SW 1271 (cell line): ENCODE measurements at regions not wholly inside any gene's neighbourhood (a gene's known extent, or its start where the extent isn't known, plus 50 kb on each side); places are given as distances from the start of the nearest gene placed in this dataset.
"Not testable (repeated sequence)": the region's sequence is repeated elsewhere in the genome, so short reads cannot be mapped to it uniquely, and the experiment has no call there.

Experiments
- DNase-seq, 2 experiments: peaks; one replicate each; lab custom pipeline; 2025; lab: John Stamatoyannopoulos, UW

- no peak for DNase-seq
These were observed 87.7 kb downstream of the UTP18 start for GRCh38 chr17:51347851-51348584.

DNA sequence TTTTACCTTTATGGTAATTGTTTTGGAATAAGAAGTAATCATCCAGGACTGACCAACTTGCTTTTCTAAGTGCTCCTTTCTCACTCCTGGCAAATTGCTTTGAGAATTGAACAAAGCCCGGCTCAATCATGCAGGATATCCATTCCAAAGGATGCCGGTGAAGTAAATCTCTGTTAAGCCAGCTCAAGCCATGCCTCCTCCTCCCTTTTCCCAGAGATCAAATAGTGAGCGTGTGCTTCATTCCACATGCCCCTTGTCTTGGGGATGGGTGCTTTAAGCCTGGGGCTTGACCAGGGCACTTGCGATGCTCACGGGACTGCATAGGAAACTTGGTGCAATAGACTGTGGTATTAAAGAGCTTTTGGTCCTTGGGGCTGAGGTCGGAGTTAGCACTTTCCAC is 90.7 kb downstream of the UTP18 start:
- DNase-seq = no peak

DNA sequence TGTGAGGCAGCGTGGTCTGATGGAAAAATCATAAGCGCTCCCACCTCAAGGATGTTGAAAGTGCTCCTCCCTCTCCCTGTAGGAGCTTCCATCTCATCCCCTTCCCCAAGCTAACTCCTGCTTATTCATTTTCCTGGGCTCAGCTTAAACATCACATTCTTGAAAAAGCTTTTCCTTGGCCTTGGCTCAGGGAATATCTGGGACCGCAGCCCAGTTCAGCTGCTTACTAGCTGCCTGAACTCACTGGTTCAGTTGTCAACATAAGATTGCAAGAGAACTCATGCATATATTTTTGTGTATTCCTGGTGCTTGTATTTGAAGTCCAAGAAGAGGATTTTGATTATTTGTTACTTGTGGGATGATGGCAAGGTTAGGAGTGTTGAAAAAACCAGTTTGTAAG is 91.5 kb downstream of the UTP18 start:
- DNase-seq = no peak

GRCh38 chr17:51352798-51353197 is 92.5 kb downstream of the UTP18 start:
- no peak for DNase-seq

DNA sequence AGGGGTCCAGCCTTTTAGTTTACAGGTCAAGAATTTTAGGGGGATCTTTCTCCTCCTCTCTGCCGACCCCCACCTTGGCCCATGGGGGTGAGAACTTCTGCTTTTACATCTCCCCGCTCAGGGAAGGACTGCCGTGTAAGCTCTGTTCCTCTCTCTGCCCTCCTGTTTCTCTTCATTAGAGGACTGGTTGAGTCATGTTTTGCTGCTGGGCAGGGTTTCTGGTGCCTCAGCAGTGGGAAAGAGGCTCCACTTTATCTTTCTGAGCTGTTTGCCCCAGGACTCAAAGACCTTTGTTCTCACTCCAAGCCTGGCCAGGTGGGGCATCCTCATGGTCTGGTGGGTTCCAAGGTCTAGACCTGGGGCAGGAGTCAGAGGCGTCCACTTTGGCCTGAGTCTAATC is 93.0 kb downstream of the UTP18 start:
- no peak for DNase-seq

DNA sequence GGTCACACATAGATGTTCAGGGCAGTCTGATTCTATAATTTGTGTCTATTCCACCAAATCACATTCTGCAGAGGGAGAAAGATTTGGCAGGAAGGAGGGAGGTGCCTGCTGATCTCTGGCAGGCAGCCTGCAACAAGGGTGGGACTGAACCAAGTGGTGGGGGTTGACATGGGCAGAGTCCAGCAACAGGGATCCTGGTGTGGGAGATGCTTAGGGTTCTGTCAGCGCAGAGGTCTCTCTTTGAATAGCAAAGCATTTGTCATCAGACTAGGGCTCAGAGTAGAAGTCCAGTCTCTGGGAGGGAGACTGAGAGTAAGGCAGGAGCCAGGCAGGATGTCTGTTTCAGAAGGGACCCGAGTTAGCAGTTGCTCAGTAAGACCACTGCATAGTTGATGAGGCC is 94.6 kb downstream of the UTP18 start:
- no peak for DNase-seq

DNA sequence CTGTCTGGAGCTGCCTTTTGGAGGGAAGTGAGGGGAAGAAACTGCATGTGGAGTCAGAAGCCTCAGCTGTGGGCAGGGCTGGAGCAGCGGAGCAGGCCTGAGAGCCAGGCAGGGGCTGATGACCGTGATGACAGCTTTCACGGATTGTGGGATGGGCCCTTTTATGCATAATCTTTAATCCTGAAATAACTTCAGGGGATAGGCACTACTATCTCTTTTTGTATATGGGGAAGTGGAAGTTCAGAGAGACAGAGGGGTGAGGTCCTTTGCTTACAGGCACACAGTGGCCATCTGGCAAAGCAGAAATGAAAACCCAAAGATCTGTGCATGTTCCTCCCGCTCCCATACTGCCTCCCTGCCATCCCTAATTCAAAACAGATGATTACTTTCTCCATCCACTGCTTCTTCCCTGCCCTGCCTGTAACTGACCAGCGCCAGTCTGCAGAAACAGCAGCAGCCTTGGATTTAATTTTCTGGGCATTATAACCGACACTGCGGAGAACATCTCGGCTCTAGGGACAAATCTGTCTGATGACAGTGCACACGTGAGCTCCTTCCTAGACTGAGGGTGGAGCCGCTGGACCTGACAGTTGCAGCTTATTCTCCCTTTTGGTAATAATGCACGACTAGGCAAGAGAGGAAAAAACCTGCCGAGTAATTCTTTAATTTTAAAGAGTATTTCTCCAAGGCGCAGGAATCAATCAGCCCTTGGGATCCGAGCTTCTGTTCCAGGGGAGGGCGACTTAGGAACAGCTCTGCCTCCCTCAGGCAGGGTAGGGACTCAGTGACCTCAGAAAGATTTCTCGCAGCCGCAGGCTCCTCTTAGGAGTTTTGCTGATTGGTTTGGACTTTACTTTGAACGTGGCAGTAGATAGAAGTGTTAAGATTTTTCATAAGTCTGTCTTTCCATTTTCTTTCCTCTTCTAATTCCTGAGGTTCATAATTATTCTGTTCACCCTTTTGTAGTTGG is 95.4 kb downstream of the UTP18 start:
- DNase-seq = no peak

- DNase-seq = no peak
These were observed 98.7 kb downstream of the UTP18 start for GRCh38 chr17:51359055-51359454.

DNA sequence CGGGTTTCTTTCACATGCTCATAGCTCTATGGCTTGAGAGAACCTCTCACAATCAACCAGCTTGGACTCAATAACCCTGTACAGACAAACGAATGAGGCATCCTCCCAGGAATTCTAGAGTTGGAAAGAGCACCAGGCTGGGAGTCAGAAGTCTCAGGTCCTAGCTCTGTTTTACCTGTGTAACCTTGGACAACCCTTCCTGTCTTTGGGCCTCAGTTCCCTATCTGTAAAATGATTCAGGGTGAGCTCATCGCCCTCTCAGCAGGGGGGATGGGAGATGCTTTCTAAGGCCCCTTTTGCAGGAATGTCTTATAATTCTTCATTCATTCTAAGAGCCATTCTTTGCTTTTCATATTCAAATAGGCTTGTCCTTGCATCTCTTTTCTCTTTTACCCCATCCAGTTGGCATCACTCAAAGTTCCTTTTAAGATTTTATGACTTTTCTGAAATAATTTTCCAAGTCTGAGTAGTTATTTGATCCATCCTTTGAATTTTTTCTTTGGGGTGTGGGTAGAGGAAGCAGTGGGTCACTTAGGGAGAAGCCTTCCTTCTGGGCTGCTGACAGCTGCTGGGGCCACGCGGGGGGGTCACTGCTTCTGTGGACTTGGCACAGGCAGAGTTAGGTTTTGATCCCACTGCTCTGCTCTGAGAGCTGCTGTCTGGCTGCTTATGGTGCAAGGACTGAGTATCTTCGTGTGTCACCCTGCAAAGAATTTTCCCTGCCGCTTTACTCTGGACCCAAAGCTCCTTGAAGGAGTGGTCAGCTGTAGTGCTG is 102.7 kb downstream of the UTP18 start:
- DNase-seq = no peak

GRCh38 chr17:51365090-51365489 is 104.7 kb downstream of the UTP18 start:
- no peak for DNase-seq

DNA sequence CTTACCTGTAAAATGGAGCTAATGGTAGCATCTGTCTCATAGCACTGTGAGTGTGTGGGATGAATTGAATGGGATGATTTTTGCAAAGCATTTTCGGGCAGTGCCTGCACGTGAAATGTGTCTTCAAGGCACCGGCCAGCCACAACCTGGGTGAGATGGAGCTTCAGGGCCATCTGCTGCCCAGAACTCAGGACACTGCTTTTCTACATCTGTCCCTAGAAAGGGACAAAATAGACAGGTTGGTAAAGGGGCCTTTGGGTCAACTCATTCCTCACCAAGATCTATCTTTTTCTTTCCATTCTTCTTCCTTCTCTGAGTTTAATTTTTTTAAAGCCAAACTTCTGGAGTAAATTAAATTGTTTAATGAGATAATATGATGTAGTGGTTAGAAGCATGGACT is 106.5 kb downstream of the UTP18 start:
- no peak for DNase-seq

DNA sequence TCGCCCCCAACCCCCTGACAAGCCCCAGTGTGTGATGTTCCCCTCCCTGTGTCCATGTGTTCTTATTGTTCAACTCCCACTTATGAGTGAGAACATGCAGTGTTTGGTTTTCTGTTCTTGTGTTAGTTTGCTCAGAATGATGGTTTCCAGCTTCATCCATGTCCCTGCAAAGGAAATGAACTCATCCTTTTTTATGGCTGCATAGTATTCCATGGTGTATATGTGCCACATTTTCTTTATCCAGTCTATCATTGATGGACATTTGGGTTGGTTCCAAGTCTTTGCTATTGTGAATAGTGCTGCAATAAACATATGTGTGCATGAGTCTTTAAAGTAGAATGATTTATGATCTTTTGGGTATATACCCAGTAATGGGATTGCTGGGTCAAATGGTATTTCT is 107.5 kb downstream of the UTP18 start:
- not testable (repeated sequence) for DNase-seq

GRCh38 chr17:51371732-51372151 is 111.4 kb downstream of the UTP18 start:
- peak in 1 of 2 experiments; percentile 48 for DNase-seq

- peak in 1 of 2 experiments; percentile 12 for DNase-seq
These were observed 112.1 kb downstream of the UTP18 start for GRCh38 chr17:51372345-51373004.

- DNase-seq = no peak
These were observed 113.3 kb downstream of the UTP18 start for GRCh38 chr17:51373489-51374152.

DNA sequence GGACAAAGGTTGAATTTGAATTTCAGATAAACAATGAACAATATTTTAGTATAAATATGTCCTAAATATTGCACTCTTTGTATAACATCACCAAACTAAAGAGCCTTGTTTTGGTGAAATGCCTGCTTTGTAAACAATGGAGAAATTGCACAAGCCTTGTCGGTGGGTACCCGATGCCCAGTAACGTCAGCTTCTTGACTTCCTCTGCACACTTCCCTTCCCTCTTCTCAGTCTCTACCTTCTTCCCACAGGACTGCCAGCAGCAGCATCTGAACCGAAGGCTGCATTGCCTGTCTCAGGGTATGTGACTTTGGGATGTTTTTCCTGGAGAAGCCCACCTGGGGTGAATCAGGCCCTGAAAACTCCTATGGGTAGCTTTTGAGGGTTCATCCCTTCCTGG is 113.9 kb downstream of the UTP18 start:
- no peak for DNase-seq

GRCh38 chr17:51375771-51376170 is 115.4 kb downstream of the UTP18 start:
- no peak for DNase-seq

GRCh38 chr17:51376739-51377138 is 116.4 kb downstream of the UTP18 start:
- DNase-seq = no peak

DNA sequence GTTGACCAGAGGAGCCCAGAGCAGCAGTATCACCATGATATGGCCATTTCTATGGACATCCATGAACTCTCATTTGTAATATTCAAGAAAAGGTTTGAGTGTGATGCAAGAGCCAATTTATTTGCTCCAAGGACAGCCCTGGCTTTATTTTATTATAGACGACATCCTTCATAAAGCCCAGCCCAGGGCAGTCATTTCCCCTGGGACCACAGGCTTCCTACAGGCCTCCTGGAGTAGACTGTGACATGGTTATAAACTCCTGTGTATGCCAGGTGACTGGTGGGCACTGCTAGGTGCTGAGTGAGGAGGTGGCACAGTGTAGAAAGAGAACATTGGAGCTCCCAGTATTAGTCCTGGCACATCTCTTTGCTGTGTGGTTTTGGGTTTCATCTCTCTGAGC is 120.9 kb downstream of the UTP18 start:
- no peak for DNase-seq

DNA sequence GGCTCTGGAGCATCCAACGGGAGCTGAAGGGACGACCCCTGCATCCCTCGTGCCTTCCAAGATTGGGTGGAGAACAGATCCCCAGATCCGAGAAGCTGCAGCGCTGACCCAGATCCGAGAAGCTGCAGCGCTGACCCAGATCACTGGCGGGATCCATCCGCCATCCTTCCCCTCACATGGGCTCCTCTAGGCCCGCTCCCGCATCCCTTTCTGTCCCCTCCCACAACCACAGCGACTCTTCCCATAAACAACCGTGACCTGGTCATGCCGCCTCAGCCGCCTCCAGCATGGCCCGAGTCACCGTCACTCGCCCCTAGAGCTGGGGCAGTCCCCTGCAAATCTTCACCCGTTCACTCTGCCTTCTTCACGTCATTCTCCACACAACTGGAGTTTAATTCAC is 124.9 kb downstream of the UTP18 start:
- DNase-seq = no peak

DNA sequence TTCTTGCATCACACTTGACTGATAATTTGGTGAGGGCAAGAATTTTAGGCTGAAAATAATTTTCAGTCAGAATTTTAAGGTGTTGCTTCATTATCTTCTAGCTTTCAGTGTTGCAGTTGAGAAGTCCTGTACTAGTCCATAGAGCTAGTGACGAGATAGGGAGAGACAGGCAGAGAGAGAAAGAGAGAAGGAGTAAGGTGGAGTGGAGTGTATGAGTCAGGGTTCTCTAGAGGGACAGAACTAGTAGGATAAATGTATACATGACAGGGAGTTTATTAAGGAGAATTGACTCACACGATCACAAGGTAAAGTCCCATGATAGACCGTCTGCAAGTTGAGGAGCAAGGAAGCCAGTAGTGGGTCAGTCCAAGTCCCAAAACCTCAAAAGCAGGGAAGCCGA is 127.2 kb downstream of the UTP18 start:
- no peak for DNase-seq
